ENCODE measurements at regions not wholly inside any gene's neighbourhood (a gene's known extent, or its start where the extent isn't known, plus 50 kb on each side); places are given as distances from the start of the nearest gene placed in this dataset.

DNA sequence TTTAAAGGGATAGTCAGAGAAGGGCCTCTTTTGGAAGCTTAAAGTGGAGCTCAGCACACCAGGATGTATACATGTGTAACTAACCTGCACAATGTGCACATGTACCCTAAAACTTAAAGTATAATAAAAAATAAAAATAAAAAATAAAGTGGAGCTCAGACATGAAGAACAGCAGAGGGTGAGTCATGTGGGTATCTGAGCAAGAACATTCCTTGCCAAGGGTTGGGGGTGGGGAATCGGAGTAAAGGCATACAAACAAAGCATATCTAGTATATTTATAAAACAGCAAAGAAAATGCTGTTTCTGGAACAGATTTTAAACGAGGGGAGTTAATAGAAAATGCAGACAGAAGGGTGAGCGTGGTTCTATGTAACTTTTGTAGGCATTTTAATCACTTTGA lies 562.6 kb upstream of the ANO3 start:
- DNase-seq (ENCODE audit: low read depth): no peak
- TF ChIP-seq, protein P1, sequence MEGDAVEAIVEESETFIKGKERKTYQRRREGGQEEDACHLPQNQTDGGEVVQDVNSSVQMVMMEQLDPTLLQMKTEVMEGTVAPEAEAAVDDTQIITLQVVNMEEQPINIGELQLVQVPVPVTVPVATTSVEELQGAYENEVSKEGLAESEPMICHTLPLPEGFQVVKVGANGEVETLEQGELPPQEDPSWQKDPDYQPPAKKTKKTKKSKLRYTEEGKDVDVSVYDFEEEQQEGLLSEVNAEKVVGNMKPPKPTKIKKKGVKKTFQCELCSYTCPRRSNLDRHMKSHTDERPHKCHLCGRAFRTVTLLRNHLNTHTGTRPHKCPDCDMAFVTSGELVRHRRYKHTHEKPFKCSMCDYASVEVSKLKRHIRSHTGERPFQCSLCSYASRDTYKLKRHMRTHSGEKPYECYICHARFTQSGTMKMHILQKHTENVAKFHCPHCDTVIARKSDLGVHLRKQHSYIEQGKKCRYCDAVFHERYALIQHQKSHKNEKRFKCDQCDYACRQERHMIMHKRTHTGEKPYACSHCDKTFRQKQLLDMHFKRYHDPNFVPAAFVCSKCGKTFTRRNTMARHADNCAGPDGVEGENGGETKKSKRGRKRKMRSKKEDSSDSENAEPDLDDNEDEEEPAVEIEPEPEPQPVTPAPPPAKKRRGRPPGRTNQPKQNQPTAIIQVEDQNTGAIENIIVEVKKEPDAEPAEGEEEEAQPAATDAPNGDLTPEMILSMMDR (IDR thresholded peaks at IDR 0.05; ENCODE audit: control insufficient read depth, insufficient read depth, low read depth, low read length, missing control alignments): no peak
- no peak overlapping the region for H3K4me3 ChIP-seq (ENCODE audit: control insufficient read depth, low read depth, low read length)

- TF ChIP-seq, protein P1 (IDR thresholded peaks at IDR 0.05; ENCODE audit: control insufficient read depth, insufficient read depth, low read depth, low read length, missing control alignments): no peak
- DNase-seq (ENCODE audit: low read depth): no peak
- no peak overlapping the region for H3K4me3 ChIP-seq (ENCODE audit: control insufficient read depth, low read depth, low read length)
Measured at GRCh38 chr11:25771605-25772004, 560.3 kb upstream of the ANO3 start.

DNA sequence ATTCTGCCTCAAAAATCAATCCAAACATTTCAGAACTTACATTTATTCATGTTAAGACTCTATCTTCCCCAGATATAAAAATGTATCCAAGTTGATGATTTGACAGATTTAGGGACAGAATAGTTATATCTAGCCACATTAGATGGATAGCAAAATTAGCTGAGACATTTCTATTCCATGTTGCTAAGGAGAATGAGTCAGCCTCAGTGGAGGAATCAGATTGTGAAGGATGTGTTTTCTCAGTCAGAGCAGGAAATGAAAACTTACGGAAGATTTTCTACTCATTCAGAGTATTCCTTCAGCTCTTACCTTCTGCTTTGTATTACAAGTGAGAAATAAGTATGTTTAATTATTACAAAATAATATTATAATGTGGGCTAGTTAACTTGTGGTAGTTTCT lies 556.3 kb upstream of the ANO3 start:
- H3K4me3 ChIP-seq (ENCODE audit: control insufficient read depth, low read depth, low read length): no peak overlapping the region
- TF ChIP-seq, protein P1 (IDR thresholded peaks at IDR 0.05; ENCODE audit: control insufficient read depth, insufficient read depth, low read depth, low read length, missing control alignments): no peak
- DNase-seq (ENCODE audit: low read depth): no peak

DNA sequence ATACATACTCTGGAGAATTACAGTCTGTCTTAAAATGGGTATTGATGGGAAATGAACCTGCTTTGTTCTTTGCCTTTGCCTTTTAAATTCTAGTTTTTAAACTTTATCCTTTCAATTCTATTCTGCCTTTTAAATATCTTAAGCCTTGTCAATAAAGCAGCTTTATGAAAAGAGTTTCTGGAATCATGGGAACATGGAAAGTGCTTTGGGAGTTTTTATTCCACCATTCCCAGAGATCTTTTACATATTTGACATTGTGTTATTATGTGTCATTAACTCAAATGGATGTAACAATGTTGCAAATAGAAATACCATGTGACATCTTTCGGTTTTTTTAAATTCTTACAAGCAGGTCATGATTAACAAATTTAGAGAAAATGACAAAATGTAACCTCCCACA lies 555.7 kb upstream of the ANO3 start:
- H3K4me3 ChIP-seq (ENCODE audit: control insufficient read depth, low read depth, low read length): no peak overlapping the region
- no peak for DNase-seq (ENCODE audit: low read depth)
- TF ChIP-seq, protein P1 (IDR thresholded peaks at IDR 0.05; ENCODE audit: control insufficient read depth, insufficient read depth, low read depth, low read length, missing control alignments): no peak

DNA sequence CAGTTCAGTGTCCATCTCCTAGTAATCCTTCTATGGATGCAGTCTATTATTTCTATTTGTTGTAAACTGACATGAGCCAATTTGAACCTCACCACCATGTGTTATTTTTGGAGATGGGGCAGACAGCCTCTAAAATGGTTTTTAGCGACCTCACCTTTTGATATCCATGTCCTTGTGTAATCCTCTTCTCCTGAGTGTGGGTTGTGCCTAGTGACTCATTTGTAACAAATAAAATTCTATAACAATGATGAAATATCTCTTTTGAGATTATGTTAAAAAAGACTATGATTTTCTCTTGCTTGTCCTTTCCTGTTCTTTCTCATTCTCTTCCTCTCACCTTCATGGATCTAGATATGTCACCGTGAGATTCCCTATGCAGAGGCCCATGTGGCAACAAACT lies 554.6 kb upstream of the ANO3 start:
- no peak overlapping the region for H3K4me3 ChIP-seq (ENCODE audit: control insufficient read depth, low read depth, low read length)
- no peak for DNase-seq (ENCODE audit: low read depth)
- TF ChIP-seq, protein P1 (IDR thresholded peaks at IDR 0.05; ENCODE audit: control insufficient read depth, insufficient read depth, low read depth, low read length, missing control alignments): no peak

DNA sequence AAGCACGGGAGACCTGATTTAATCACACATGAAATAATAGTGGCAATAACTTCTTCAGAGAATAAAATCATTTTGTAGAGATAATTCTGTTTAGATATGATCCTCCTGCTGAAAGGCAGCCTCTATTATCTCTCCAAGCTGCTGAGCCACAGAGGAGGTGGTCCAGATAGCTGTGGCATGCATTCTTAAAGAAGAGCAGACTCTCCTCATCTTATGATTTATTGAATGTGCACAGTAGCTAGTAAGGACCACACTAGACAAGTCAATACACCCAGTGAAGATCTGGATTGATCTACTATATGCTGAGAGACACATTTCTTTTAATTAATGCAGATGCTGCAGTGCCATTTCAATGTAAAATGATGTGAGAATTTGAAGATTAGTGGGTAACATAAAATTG lies 552.9 kb upstream of the ANO3 start:
- H3K4me3 ChIP-seq (ENCODE audit: control insufficient read depth, low read depth, low read length): no peak overlapping the region
- TF ChIP-seq, protein P1 (IDR thresholded peaks at IDR 0.05; ENCODE audit: control insufficient read depth, insufficient read depth, low read depth, low read length, missing control alignments): no peak
- no peak for DNase-seq (ENCODE audit: low read depth)

DNA sequence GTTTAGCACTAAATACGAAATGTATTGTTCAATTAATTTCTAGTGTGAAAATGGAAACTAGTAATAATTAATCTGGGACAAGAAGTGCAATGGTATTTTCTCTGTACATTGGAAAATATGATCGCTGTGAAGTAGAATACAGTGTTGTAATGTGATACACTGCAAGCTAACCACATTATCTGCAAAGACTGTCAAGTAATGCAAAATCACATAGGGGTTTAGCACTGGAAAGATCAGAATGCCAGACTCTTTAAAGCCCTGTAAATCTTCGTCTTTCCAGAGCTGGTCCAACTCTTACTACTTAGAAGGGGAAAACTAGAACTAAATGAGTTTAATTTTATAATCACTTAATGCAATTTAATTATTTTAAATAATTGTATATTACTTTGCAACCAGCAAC lies 544.5 kb upstream of the ANO3 start:
- DNase-seq (ENCODE audit: low read depth): no peak
- TF ChIP-seq, protein P1 (IDR thresholded peaks at IDR 0.05; ENCODE audit: control insufficient read depth, insufficient read depth, low read depth, low read length, missing control alignments): no peak

More for the DNA sequence above, 544.5 kb upstream of the ANO3 start:
- H3K4me3 ChIP-seq (ENCODE audit: control insufficient read depth, low read depth, low read length): no peak overlapping the region

All from AG09309 (cell line).